OCI-LY3 (cell line): ENCODE measurements at regions not wholly inside any gene's neighbourhood (a gene's known extent, or its start where the extent isn't known, plus 50 kb on each side); places are given as distances from the start of the nearest gene placed in this dataset.

Experiments used
- H2AFZ ChIP-seq: fragments of 200-600, 300-600 bp; shearing (Covaris generic); 2 replicates; pipeline ENCODE4 v1.6.0; 2014; ENCODE audit warnings: antibody characterized with exemption, low read depth, low read length
- H3K27ac ChIP-seq: fragments of 200-600, 300-600 bp; sonication (generic); 2 replicates; pipeline ENCODE4 v1.5.1; 2014; ENCODE audit warnings: mild to moderate bottlenecking, low read length, moderate library complexity, mixed read lengths
- H3K27me3 ChIP-seq: fragments of 200-600, 300-600 bp; sonication (generic); 2 replicates; pipeline ENCODE4 v1.6.1; 2014; ENCODE audit warnings: low read depth, low read length, mixed read lengths
- H3K36me3 ChIP-seq: fragments of 200-600, 300-600 bp; sonication (generic); replicated peaks from 2 replicates; pipeline ENCODE3; 2014; ENCODE audit warnings: low read depth, low read length, mixed read lengths
- H3K4me1 ChIP-seq: fragments of 300-600, 200-600 bp; sonication (generic); 2 replicates; pipeline ENCODE4 v1.6.1; 2014; ENCODE audit warnings: low read length, mixed read lengths
- H3K4me2 ChIP-seq: fragments of 200-600, 300-600 bp; sonication (generic); 2 replicates; pipeline ENCODE4 v1.6.1; 2014; ENCODE audit warnings: low read length, mixed read lengths
- H3K4me3 ChIP-seq: fragments of 300-600, 200-600 bp; sonication (generic); 2 replicates; pipeline ENCODE4 v1.5.1; 2014; ENCODE audit warnings: antibody characterized with exemption, mild to moderate bottlenecking, low read length, moderate library complexity
- H3K79me2 ChIP-seq: fragments of 300-600, 200-600 bp; shearing (Covaris generic); 2 replicates; pipeline ENCODE4 v1.6.1; 2014; ENCODE audit warnings: mild to moderate bottlenecking, low read length, mixed read lengths
- H3K9ac ChIP-seq: fragments of 300-600, 200-600 bp; shearing (Covaris generic); 2 replicates; pipeline ENCODE4 v1.6.0; 2014; ENCODE audit warnings: mild to moderate bottlenecking, low read length, moderate library complexity
- H3K9me3 ChIP-seq: fragments of 200-600, 300-600 bp; shearing (Covaris generic); 2 replicates; pipeline ENCODE4 v1.6.1; 2014; ENCODE audit warnings: low read length, mixed read lengths; ENCODE audit not compliant: insufficient read depth
- H4K20me1 ChIP-seq: fragments of 200-600, 300-600 bp; sonication (generic); 2 replicates; pipeline ENCODE4 v1.6.1; 2016; ENCODE audit warnings: low read length, mixed read lengths; ENCODE audit not compliant: insufficient read depth
- EZH2phosphoT487 ChIP-seq: fragments of 200-600 bp; shearing (Covaris generic); IDR thresholded peaks from 2 replicates; pipeline ENCODE4 v1.6.1; 2018; ENCODE audit warnings: antibody characterized with exemption, mixed run types, low read depth
- TF ChIP-seq, protein P1 (sequence below): fragments of 200-600, 300-600 bp; sonication (generic); IDR thresholded peaks from 2 replicates; pipeline ENCODE4 v1.5.1; 2014; ENCODE audit warnings: antibody characterized with exemption, low read length, low read depth

DNA sequence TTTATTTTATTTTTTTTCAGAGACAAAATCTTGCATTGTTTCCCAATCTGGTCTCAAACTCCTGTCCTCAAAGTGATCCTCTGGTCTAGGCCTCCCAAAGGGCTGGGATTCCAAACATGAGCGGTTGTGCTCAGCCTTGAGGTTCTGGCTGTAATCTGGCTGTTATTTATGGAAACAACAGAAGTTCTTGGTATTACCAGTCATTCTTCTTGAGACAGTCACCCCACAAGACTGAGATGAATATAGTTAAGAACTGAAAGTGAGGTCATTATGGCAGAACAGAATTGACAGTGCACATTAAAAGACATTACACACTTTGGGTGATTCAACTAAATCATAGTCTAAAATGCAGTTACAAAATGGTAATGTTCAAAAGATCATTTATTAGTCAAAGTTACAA is 719.5 kb downstream of the ZWINT start:
- no peak overlapping the region for H2AFZ ChIP-seq
- H3K27me3 ChIP-seq: no peaks in the 10 kb centered on the region
- H3K9me3 ChIP-seq: no peaks in the 10 kb centered on the region
- H3K27ac ChIP-seq: no peak overlapping the region
- H3K36me3 ChIP-seq: no peaks in the 10 kb centered on the region
- H3K9ac ChIP-seq: no peak overlapping the region
- H3K4me2 ChIP-seq: no peak overlapping the region
- no peaks in the 10 kb centered on the region for H4K20me1 ChIP-seq
- H3K79me2 ChIP-seq: no peaks in the 10 kb centered on the region
- TF ChIP-seq, protein P1, sequence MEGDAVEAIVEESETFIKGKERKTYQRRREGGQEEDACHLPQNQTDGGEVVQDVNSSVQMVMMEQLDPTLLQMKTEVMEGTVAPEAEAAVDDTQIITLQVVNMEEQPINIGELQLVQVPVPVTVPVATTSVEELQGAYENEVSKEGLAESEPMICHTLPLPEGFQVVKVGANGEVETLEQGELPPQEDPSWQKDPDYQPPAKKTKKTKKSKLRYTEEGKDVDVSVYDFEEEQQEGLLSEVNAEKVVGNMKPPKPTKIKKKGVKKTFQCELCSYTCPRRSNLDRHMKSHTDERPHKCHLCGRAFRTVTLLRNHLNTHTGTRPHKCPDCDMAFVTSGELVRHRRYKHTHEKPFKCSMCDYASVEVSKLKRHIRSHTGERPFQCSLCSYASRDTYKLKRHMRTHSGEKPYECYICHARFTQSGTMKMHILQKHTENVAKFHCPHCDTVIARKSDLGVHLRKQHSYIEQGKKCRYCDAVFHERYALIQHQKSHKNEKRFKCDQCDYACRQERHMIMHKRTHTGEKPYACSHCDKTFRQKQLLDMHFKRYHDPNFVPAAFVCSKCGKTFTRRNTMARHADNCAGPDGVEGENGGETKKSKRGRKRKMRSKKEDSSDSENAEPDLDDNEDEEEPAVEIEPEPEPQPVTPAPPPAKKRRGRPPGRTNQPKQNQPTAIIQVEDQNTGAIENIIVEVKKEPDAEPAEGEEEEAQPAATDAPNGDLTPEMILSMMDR: no peak
- no peak for TF ChIP-seq EZH2phosphoT487
- H3K4me1 ChIP-seq: 0 out of 2 replicates have a peak, but pooled peaks cover 6% of the 10 kb centered on the region
- no peak overlapping the region for H3K4me3 ChIP-seq

DNA sequence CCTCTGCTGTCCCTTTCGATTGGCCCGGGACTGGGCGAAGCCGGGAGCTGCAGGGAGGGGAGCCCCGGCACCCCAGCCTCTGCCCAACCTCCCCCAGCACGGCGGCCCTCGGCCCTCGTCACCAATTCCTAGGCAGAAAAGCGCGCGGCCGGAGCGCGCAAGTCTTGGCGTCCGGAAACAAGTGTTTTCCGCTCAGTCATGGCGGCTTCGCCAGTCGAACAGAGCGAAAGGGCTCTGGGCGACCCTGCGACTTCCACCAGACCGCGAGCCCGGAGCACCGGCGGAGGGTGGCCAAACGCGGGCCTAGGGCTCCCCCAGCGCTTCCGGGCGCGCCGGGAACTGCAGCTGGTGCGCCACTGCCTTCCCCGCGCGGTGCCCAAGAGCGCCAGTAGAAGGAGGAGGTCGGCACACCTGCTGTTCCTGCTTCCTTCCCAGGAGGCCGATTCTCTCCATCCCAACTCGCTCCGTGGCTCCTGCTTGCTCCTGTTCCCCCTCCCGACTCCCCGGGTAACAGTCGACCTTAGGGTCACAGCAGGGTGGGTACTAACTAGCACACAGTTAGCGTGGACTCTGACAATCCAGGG is 729.9 kb downstream of the ZWINT start:
- H4K20me1 ChIP-seq: no peaks in the 10 kb centered on the region
- H3K4me1 ChIP-seq: no peaks in the 10 kb centered on the region
- H3K27me3 ChIP-seq: no peaks in the 10 kb centered on the region
- H3K9ac ChIP-seq: no peak overlapping the region
- no peaks in the 10 kb centered on the region for H3K36me3 ChIP-seq
- no peak overlapping the region for H3K27ac ChIP-seq
- TF ChIP-seq, protein P1: no peak
- no peak for TF ChIP-seq EZH2phosphoT487
- no peaks in the 10 kb centered on the region for H3K79me2 ChIP-seq
- no peak overlapping the region for H3K4me3 ChIP-seq
- no peak overlapping the region for H3K4me2 ChIP-seq
- no peak overlapping the region for H2AFZ ChIP-seq
- H3K9me3 ChIP-seq: no peaks in the 10 kb centered on the region

- no peaks in the 10 kb centered on the region for H3K36me3 ChIP-seq
- H2AFZ ChIP-seq: no peak overlapping the region
- no peak overlapping the region for H3K9ac ChIP-seq
- no peaks in the 10 kb centered on the region for H3K4me1 ChIP-seq
- no peaks in the 10 kb centered on the region for H3K27me3 ChIP-seq
- H3K27ac ChIP-seq: no peak overlapping the region
- H3K79me2 ChIP-seq: no peaks in the 10 kb centered on the region
- H3K4me3 ChIP-seq: no peak overlapping the region
- no peak overlapping the region for H3K4me2 ChIP-seq
- no peaks in the 10 kb centered on the region for H4K20me1 ChIP-seq
- H3K9me3 ChIP-seq: no peaks in the 10 kb centered on the region
- no peak for TF ChIP-seq EZH2phosphoT487
- TF ChIP-seq, protein P1: no peak
Measured at GRCh38 chr10:55630491-55631056, 730.5 kb downstream of the ZWINT start.

- Histone ChIP-seq H3K4me1 (no peaks in the 10 kb centered on the region), H3K4me3 (no peak overlapping the region), H3K27me3 (no peaks in the 10 kb centered on the region), H3K79me2 (no peaks in the 10 kb centered on the region), H3K36me3 (no peaks in the 10 kb centered on the region), H2AFZ (no peak overlapping the region), H3K9me3 (no peaks in the 10 kb centered on the region), H4K20me1 (no peaks in the 10 kb centered on the region), H3K9ac (no peak overlapping the region), H3K4me2 (no peak overlapping the region), H3K27ac (no peak overlapping the region)
- TF ChIP-seq, protein P1: no peak
- no peak for TF ChIP-seq EZH2phosphoT487
Measured at GRCh38 chr10:55629793-55630490, 731.1 kb downstream of the ZWINT start.
